HCT116 (cell line): ENCODE measurements at regions not wholly inside any gene's neighbourhood (a gene's known extent, or its start where the extent isn't known, plus 50 kb on each side); places are given as distances from the start of the nearest gene placed in this dataset.
"Not testable (repeated sequence)": the region's sequence is repeated elsewhere in the genome, so short reads cannot be mapped to it uniquely, and the experiment has no call there.

Experiments
- ATAC-seq: fragments of 200-7000 bp; cut with Tn5 transposase; 2 replicates; pipeline ENCODE4 v1.9.1; 2020; ENCODE audit warnings: mild to moderate bottlenecking, moderate library complexity
- BruUV-seq: library from RNA; stranded (reverse); fragments of 400-500 nt; replicated peaks from 2 replicates; lab custom pipeline; 2021; lab: Mats Ljungman, UMichigan
- CTCF ChIA-PET: fragments of 300-600 bp; sonication (Branson Sonifier 250); formaldehyde crosslinking; loops from one replicate; lab custom pipeline; 2021; ENCODE audit warnings: antibody characterized with exemption; lab: Charles Lee
- POLR2A ChIA-PET: fragments of 300-600, 350-600 bp; sonication (Branson Sonifier 250); formaldehyde crosslinking; loops from one replicate; lab custom pipeline; 2021; ENCODE audit warnings: antibody characterized with exemption; lab: Charles Lee
- RAD21 ChIA-PET, 2 experiments: fragments of 300-600 bp; sonication (Branson Sonifier 250); formaldehyde crosslinking; loops; one replicate each; lab custom pipeline; 2023; ENCODE audit warnings: low total read pairs in 2 of 2; ENCODE audit not compliant: uncharacterized antibody in 2 of 2, unreplicated experiment in 2 of 2, low non-redundant PET in 1 of 2; lab: Charles Lee
- DNase-seq: peaks from one replicate; pipeline ENCODE4 v3.0.0-alpha.2; 2010; ENCODE audit warnings: low read depth, low spot score
- H2AFZ ChIP-seq: fragments of 200-600 bp; shearing (Covaris generic), sonication (generic); 2 replicates; pipeline ENCODE4 v1.6.1; 2017; ENCODE audit warnings: low read depth, mixed run types, mixed read lengths, antibody characterized with exemption, low read length; ENCODE audit not compliant: poor library complexity, severe bottlenecking
- H3K27ac ChIP-seq: 2 replicates; pipeline ENCODE4 v1.5.1; 2012; ENCODE audit warnings: low read depth, low read length
- H3K27me3 ChIP-seq: fragments of 200-600 bp; sonication (generic); 2 replicates; pipeline ENCODE4 v1.6.1; 2016; ENCODE audit warnings: mixed run types, low read length, mixed read lengths; ENCODE audit not compliant: insufficient read depth
- H3K36me3 ChIP-seq, 2 experiments: fragments of 200-500 bp in 1 of 2; fragments of 200-600 bp in 1 of 2; sonication (Bioruptor generic) in 1 of 2; sonication (generic) in 1 of 2; 2 replicates each; pipeline versions ENCODE4 v1.5.1 to v1.6.1; 2014 to 2016; ENCODE audit warnings: low read length in 2 of 2, inconsistent platforms in 1 of 2, mixed read lengths in 1 of 2, mixed run types in 1 of 2; ENCODE audit not compliant: insufficient read depth in 2 of 2, control insufficient read depth in 1 of 2
- H3K4me1 ChIP-seq, 2 experiments: fragments of 200-600 bp in 1 of 2; sonication (generic) in 1 of 2; 2 replicates each; pipeline versions ENCODE4 v1.5.1 to v1.6.1; 2012 to 2017; ENCODE audit warnings: low read length in 2 of 2, inconsistent platforms in 1 of 2, mild to moderate bottlenecking in 1 of 2, mixed read lengths in 1 of 2, mixed run types in 1 of 2, moderate library complexity in 1 of 2; ENCODE audit not compliant: insufficient read depth in 2 of 2, control insufficient read depth in 1 of 2
- H3K4me2 ChIP-seq: fragments of 200-600 bp; sonication (generic); 2 replicates; pipeline ENCODE4 v1.6.1; 2017; ENCODE audit warnings: mixed run types, low read length, mixed read lengths
- H3K4me3 ChIP-seq, 2 experiments: fragments of 200-600 bp in 1 of 2; sonication (generic) in 1 of 2; replicated peaks in 1 of 2; 2 replicates each; pipeline ENCODE4 v1.5.1; 2011 to 2016; ENCODE audit warnings: low read length in 2 of 2, control low read depth in 1 of 2, low read depth in 1 of 2, mild to moderate bottlenecking in 1 of 2, mixed read lengths in 1 of 2, mixed run types in 1 of 2
- H3K79me2 ChIP-seq: fragments of 200-600 bp; sonication (generic); 2 replicates; pipeline ENCODE4 v1.6.1; 2017; ENCODE audit warnings: mild to moderate bottlenecking, mixed run types, low read length, moderate library complexity, mixed read lengths; ENCODE audit not compliant: insufficient read depth
- H3K9ac ChIP-seq: fragments of 200-600 bp; sonication (generic); 2 replicates; pipeline ENCODE4 v1.6.1; 2016; ENCODE audit warnings: low read length, mixed read lengths
- H3K9me2 ChIP-seq: fragments of 200-600 bp; sonication (generic), shearing (Covaris generic); 2 replicates; pipeline ENCODE4 v1.6.1; 2017; ENCODE audit warnings: mixed run types, mild to moderate bottlenecking, moderate library complexity; ENCODE audit not compliant: insufficient read depth
- H3K9me3 ChIP-seq, 2 experiments: fragments of 200-500 bp in 1 of 2; fragments of 200-600 bp in 1 of 2; sonication (Bioruptor generic) in 1 of 2; sonication (generic) in 1 of 2; 2 replicates each; pipeline ENCODE4 v1.6.1; 2014 to 2017; ENCODE audit warnings: low read length in 2 of 2, mixed read lengths in 2 of 2, inconsistent platforms in 1 of 2, low read depth in 1 of 2, mild to moderate bottlenecking in 1 of 2, mixed run types in 1 of 2, moderate library complexity in 1 of 2; ENCODE audit not compliant: control insufficient read depth in 1 of 2, insufficient read depth in 1 of 2
- H4K20me1 ChIP-seq: fragments of 200-600 bp; sonication (generic), shearing (Covaris generic); 2 replicates; pipeline ENCODE4 v1.6.1; 2017; ENCODE audit warnings: mixed run types, mild to moderate bottlenecking, moderate library complexity; ENCODE audit not compliant: insufficient read depth
- CTCF ChIP-seq, 3 experiments: fragments of 200-600 bp in 1 of 3; sonication (generic) in 1 of 3; IDR thresholded peaks in 2 of 3; conservative IDR thresholded peaks in 1 of 3; 2 replicates each; pipeline ENCODE4 v1.5.1; 2012 to 2017; ENCODE audit warnings: low read depth in 2 of 3, low read length in 2 of 3, antibody characterized with exemption in 1 of 3, borderline replicate concordance in 1 of 3, control low read depth in 1 of 3, mild to moderate bottlenecking in 1 of 3, mixed read lengths in 1 of 3, mixed run types in 1 of 3, moderate library complexity in 1 of 3; ENCODE audit not compliant: insufficient read depth in 1 of 3
- FOSL1 ChIP-seq: IDR thresholded peaks from 2 replicates; pipeline ENCODE4 v1.6.1; 2012; ENCODE audit warnings: low read depth
- RAD21 ChIP-seq: IDR thresholded peaks from 2 replicates; pipeline ENCODE4 v1.6.1; 2012; ENCODE audit warnings: low read depth, mild to moderate bottlenecking
- SP1 ChIP-seq: IDR thresholded peaks from 2 replicates; pipeline ENCODE4 v1.6.1; 2012; ENCODE audit warnings: low read depth
- intact Hi-C: fragments of 100-400 bp; cut with micrococcal nuclease; formaldehyde crosslinking; loops from 2 replicates; pipeline ENCODE4 v1.10.0; 2022

GRCh38 chr16:70014915-70015314 is 63.8 kb downstream of the CLEC18A start:
- H3K79me2 ChIP-seq, H3K27ac ChIP-seq, ATAC-seq, DNase-seq, RAD21 ChIA-PET, H2AFZ ChIP-seq, BruUV-seq, H3K36me3 ChIP-seq, H3K27me3 ChIP-seq, CTCF ChIA-PET, H3K9me3 ChIP-seq, H3K4me3 ChIP-seq, H3K9me2 ChIP-seq, H4K20me1 ChIP-seq, intact Hi-C loops, H3K4me2 ChIP-seq, H3K9ac ChIP-seq, POLR2A ChIA-PET, H3K4me1 ChIP-seq: not testable (repeated sequence)

GRCh38 chr16:70016751-70017150 is 65.6 kb downstream of the CLEC18A start:
- ATAC-seq, H3K36me3 ChIP-seq, H3K79me2 ChIP-seq, H2AFZ ChIP-seq, H3K4me1 ChIP-seq, H3K4me2 ChIP-seq, POLR2A ChIA-PET, H3K27ac ChIP-seq, BruUV-seq, H4K20me1 ChIP-seq, intact Hi-C loops, H3K27me3 ChIP-seq, H3K9ac ChIP-seq, H3K9me2 ChIP-seq, DNase-seq, RAD21 ChIA-PET, H3K9me3 ChIP-seq, CTCF ChIA-PET, H3K4me3 ChIP-seq: not testable (repeated sequence)

GRCh38 chr16:70018254-70018653 is 67.1 kb downstream of the CLEC18A start:
- ChIA-PET POLR2A (no interaction called here), CTCF (no interaction called here), RAD21 (no interaction called here)
- no peaks in the 10 kb centered on the region for H3K79me2 ChIP-seq
- no peaks in the 10 kb centered on the region for H3K27me3 ChIP-seq
- DNase-seq (peak; percentile 61), ATAC-seq (peak; percentile 100)
- BruUV-seq = no TSS peak
- H3K4me3 ChIP-seq = no peak overlapping the region
- H3K36me3 ChIP-seq = 0 out of 4 replicates have a peak, but pooled peaks cover 0 to 2% of the 10 kb centered on the region in 2 experiments
- intact Hi-C loops = no loop called here
- no peaks in the 10 kb centered on the region for H3K4me1 ChIP-seq
- H4K20me1 ChIP-seq = no peaks in the 10 kb centered on the region
- no peak overlapping the region for H2AFZ ChIP-seq
- H3K9me2 ChIP-seq = no peaks in the 10 kb centered on the region
- H3K4me2 ChIP-seq = no peak overlapping the region
- H3K27ac ChIP-seq = no peak overlapping the region
- H3K9me3 ChIP-seq = no peaks in the 10 kb centered on the region
- no peak overlapping the region for H3K9ac ChIP-seq
- peak; percentile 61; the same call in 1 of the 2 replicates for TF ChIP-seq SP1
- peak; percentile 30 for TF ChIP-seq RAD21
- peak in 2 of 3 experiments; percentile 47 to 52; a peak in 4 of 6 replicates for TF ChIP-seq CTCF (IDR thresholded peaks at IDR 0.05 in 2 of 3, conservative IDR thresholded peaks at IDR 0.05 in 1 of 3; ENCODE audit: borderline replicate concordance in 1 of 3, insufficient read depth in 1 of 3, low read depth in 2 of 3, low read length in 2 of 3)
- no peak for TF ChIP-seq FOSL1

- H4K20me1 ChIP-seq, H3K4me3 ChIP-seq, H3K27me3 ChIP-seq, H3K4me2 ChIP-seq, CTCF ChIA-PET, BruUV-seq, DNase-seq, H3K9ac ChIP-seq, intact Hi-C loops, H3K27ac ChIP-seq, H3K9me2 ChIP-seq, RAD21 ChIA-PET, H3K79me2 ChIP-seq, H3K36me3 ChIP-seq, H3K4me1 ChIP-seq, ATAC-seq, H2AFZ ChIP-seq, H3K9me3 ChIP-seq, POLR2A ChIA-PET: not testable (repeated sequence)
Measured at GRCh38 chr16:70023207-70023606, 72.1 kb downstream of the CLEC18A start.
